MM.1S (cell line): ENCODE measurements at regions not wholly inside any gene's neighbourhood (a gene's known extent, or its start where the extent isn't known, plus 50 kb on each side); places are given as distances from the start of the nearest gene placed in this dataset.

ENCODE experiments used
- DNase-seq: peaks from one replicate; pipeline ENCODE4 v3.0.0-alpha.2; 2015
- H2AFZ ChIP-seq: fragments of 300-600 bp; sonication (generic); 2 replicates; pipeline ENCODE4 v1.6.0; 2016; ENCODE audit warnings: antibody characterized with exemption, low read length
- H3F3A ChIP-seq: fragments of 300-600 bp; sonication (generic); 2 replicates; pipeline ENCODE4 v1.6.1; 2016; ENCODE audit warnings: mild to moderate bottlenecking, antibody characterized with exemption, low read length, moderate library complexity, mixed read lengths; ENCODE audit not compliant: insufficient read depth
- H3K27ac ChIP-seq: fragments of 300-600 bp; sonication (generic); 2 replicates; pipeline ENCODE4 v1.5.1; 2016; ENCODE audit warnings: mild to moderate bottlenecking, low read length
- H3K27me3 ChIP-seq: fragments of 300-600 bp; sonication (generic); replicated peaks from 2 replicates; pipeline ENCODE4 v1.6.0; 2016; ENCODE audit warnings: low read length; ENCODE audit not compliant: insufficient read depth
- H3K36me3 ChIP-seq: fragments of 300-600 bp; sonication (generic); replicated peaks from 2 replicates; pipeline ENCODE4 v1.6.1; 2016; ENCODE audit warnings: mild to moderate bottlenecking, low read length, mixed read lengths; ENCODE audit not compliant: insufficient read depth
- H3K4me1 ChIP-seq: fragments of 300-600 bp; sonication (generic); 2 replicates; pipeline ENCODE4 v1.6.1; 2016; ENCODE audit warnings: low read length, mixed read lengths
- H3K4me2 ChIP-seq: fragments of 300-600 bp; sonication (generic); 2 replicates; pipeline ENCODE4 v1.6.0; 2016; ENCODE audit warnings: low read depth, low read length
- H3K4me3 ChIP-seq: fragments of 300-600 bp; sonication (generic); 2 replicates; pipeline ENCODE4 v1.5.1; 2016; ENCODE audit warnings: low read length, mixed read lengths
- H3K79me2 ChIP-seq: fragments of 300-600 bp; sonication (generic); 2 replicates; pipeline ENCODE4 v1.6.1; 2016; ENCODE audit warnings: mixed run types, low read length, mixed read lengths
- H3K9ac ChIP-seq: fragments of 300-600 bp; sonication (generic); 2 replicates; pipeline ENCODE4 v1.6.1; 2016; ENCODE audit warnings: low read length, mixed read lengths
- H3K9me2 ChIP-seq: fragments of 300-600 bp; sonication (generic); replicated peaks from 2 replicates; pipeline ENCODE4 v1.6.1; 2016; ENCODE audit warnings: mild to moderate bottlenecking, low read length, mixed read lengths; ENCODE audit not compliant: insufficient read depth
- H3K9me3 ChIP-seq: fragments of 300-600 bp; sonication (generic); replicated peaks from 2 replicates; pipeline ENCODE4 v1.6.1; 2016; ENCODE audit warnings: mild to moderate bottlenecking, low read length, mixed read lengths; ENCODE audit not compliant: insufficient read depth
- H4K20me1 ChIP-seq: fragments of 300-600 bp; sonication (generic); 2 replicates; pipeline ENCODE4 v1.6.1; 2016; ENCODE audit warnings: mild to moderate bottlenecking, low read length, moderate library complexity, mixed read lengths; ENCODE audit not compliant: insufficient read depth
- CTCF ChIP-seq: fragments of 300-600 bp; sonication (generic); IDR thresholded peaks from 2 replicates; pipeline ENCODE4 v1.5.1; 2016; ENCODE audit warnings: antibody characterized with exemption, low read length, mixed read lengths
- EZH2 ChIP-seq: fragments of 300-600 bp; sonication (generic); optimal IDR thresholded peaks from 2 replicates; pipeline ENCODE3; 2017; ENCODE audit warnings: low read depth, mild to moderate bottlenecking, antibody characterized with exemption, low read length, mixed read lengths
- EZH2phosphoT487 ChIP-seq: fragments of 300-600 bp; sonication (generic); IDR thresholded peaks from 2 replicates; pipeline ENCODE4 v1.6.1; 2018; ENCODE audit warnings: antibody characterized with exemption, low read length

- Histone ChIP-seq H3K4me3 (no peak overlapping the region), H3F3A (no peaks in the 10 kb centered on the region), H3K4me1 (no peaks in the 10 kb centered on the region), H3K9me3 (no peaks in the 10 kb centered on the region), H4K20me1 (no peaks in the 10 kb centered on the region), H3K36me3 (no peaks in the 10 kb centered on the region), H3K9ac (no peak overlapping the region), H3K27me3 (no peaks in the 10 kb centered on the region), H2AFZ (no peak overlapping the region), H3K9me2 (no peaks in the 10 kb centered on the region), H3K79me2 (no peaks in the 10 kb centered on the region), H3K4me2 (no peak overlapping the region), H3K27ac (no peak overlapping the region)
- TF ChIP-seq EZH2phosphoT487 (no peak), EZH2 (no peak)
- DNase-seq = no peak
Observed at GRCh38 chr13:34751492-34751891, 190.6 kb upstream of the NBEA start.

DNA sequence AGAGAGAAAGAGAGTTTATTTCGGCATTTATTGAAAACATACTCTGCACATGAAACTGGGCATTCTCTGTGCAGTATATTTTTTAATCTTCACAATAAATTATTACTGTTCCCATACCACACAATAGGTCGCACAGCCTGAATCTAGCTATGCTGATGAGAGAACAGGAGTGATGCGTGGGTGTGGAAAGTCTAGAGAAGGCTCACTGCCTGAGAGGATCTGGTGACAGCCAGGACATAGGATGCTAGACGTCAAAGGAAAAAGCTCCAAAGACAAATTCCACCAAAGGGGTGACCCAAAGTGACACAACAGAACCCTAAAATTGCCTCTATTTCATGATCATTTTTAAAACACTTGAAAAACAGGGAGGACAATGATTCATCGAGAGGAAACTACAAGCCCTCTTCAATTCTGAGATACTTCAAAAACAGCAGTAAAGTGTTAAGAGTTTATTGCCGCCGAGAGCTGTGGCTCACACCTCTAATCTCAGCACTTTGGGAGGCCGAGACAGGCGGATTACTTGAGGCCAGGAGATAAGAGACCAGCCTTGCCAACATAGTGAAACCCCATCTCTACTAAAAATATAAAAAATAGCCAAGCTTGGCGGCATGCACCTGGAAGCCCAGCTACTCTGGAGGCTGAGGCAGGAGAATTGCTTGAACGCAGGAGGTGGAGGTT lies 189.6 kb upstream of the NBEA start:
- no peak for DNase-seq
- no peak overlapping the region for H2AFZ ChIP-seq
- TF ChIP-seq EZH2phosphoT487 = no peak
- no peak for TF ChIP-seq EZH2
- TF ChIP-seq CTCF = no peak
- no peaks in the 10 kb centered on the region for H3K4me1 ChIP-seq
- no peaks in the 10 kb centered on the region for H3K9me3 ChIP-seq
- H3K36me3 ChIP-seq = no peaks in the 10 kb centered on the region
- H3K27me3 ChIP-seq = no peaks in the 10 kb centered on the region
- no peak overlapping the region for H3K27ac ChIP-seq
- no peaks in the 10 kb centered on the region for H4K20me1 ChIP-seq
- H3F3A ChIP-seq = no peaks in the 10 kb centered on the region
- no peak overlapping the region for H3K4me2 ChIP-seq
- H3K4me3 ChIP-seq = no peak overlapping the region
- H3K79me2 ChIP-seq = no peaks in the 10 kb centered on the region
- H3K9ac ChIP-seq = no peak overlapping the region
- H3K9me2 ChIP-seq = no peaks in the 10 kb centered on the region

GRCh38 chr13:34756136-34756535 lies 185.9 kb upstream of the NBEA start:
- no peaks in the 10 kb centered on the region for H3K79me2 ChIP-seq
- TF ChIP-seq EZH2 (no peak), EZH2phosphoT487 (no peak), CTCF (no peak)
- no peak overlapping the region for H2AFZ ChIP-seq
- H4K20me1 ChIP-seq = no peaks in the 10 kb centered on the region
- H3K27me3 ChIP-seq = no peaks in the 10 kb centered on the region
- H3K27ac ChIP-seq = no peak overlapping the region
- H3K9ac ChIP-seq = no peak overlapping the region
- H3K36me3 ChIP-seq = no peaks in the 10 kb centered on the region
- H3F3A ChIP-seq = 0 out of 2 replicates have a peak, but pooled peaks cover 3% of the 10 kb centered on the region
- no peak for DNase-seq
- no peaks in the 10 kb centered on the region for H3K9me3 ChIP-seq
- H3K4me2 ChIP-seq = no peak overlapping the region
- H3K4me3 ChIP-seq = no peak overlapping the region
- no peaks in the 10 kb centered on the region for H3K4me1 ChIP-seq
- H3K9me2 ChIP-seq = no peaks in the 10 kb centered on the region

- H3K79me2 ChIP-seq = no peaks in the 10 kb centered on the region
- no peak overlapping the region for H3K4me2 ChIP-seq
- no peaks in the 10 kb centered on the region for H4K20me1 ChIP-seq
- no peaks in the 10 kb centered on the region for H3K27me3 ChIP-seq
- H3F3A ChIP-seq = 0 out of 2 replicates have a peak, but pooled peaks cover 7% of the 10 kb centered on the region
- H2AFZ ChIP-seq = no peak overlapping the region
- H3K9me2 ChIP-seq = no peaks in the 10 kb centered on the region
- H3K27ac ChIP-seq = no peak overlapping the region
- no peak overlapping the region for H3K9ac ChIP-seq
- no peaks in the 10 kb centered on the region for H3K36me3 ChIP-seq
- no peak for DNase-seq
- H3K9me3 ChIP-seq = no peaks in the 10 kb centered on the region
- TF ChIP-seq EZH2phosphoT487 = no peak
- no peak for TF ChIP-seq CTCF
- no peak for TF ChIP-seq EZH2
- H3K4me3 ChIP-seq = no peak overlapping the region
- peaks cover 4% of the 10 kb centered on the region; the same call in 1 of the 2 replicates for H3K4me1 ChIP-seq
Observed at GRCh38 chr13:34756572-34756971, 185.5 kb upstream of the NBEA start.
